ENCODE measurements at regions not wholly inside any gene's neighbourhood (a gene's known extent, or its start where the extent isn't known, plus 50 kb on each side); places are given as distances from the start of the nearest gene placed in this dataset.

- TF ChIP-seq GATA3 (IDR thresholded peaks at IDR 0.05; ENCODE audit: low read depth, low read length) (no peak), GATA2 (IDR thresholded peaks at IDR 0.05; ENCODE audit: low read depth, low read length) (no peak)
Observed at GRCh38 chr3:110413807-110414748, 657.5 kb upstream of the NECTIN3 start.

All from SH-SY5Y (cell line).